ENCODE measurements at regions not wholly inside any gene's neighbourhood (a gene's known extent, or its start where the extent isn't known, plus 50 kb on each side); places are given as distances from the start of the nearest gene placed in this dataset.

DNA sequence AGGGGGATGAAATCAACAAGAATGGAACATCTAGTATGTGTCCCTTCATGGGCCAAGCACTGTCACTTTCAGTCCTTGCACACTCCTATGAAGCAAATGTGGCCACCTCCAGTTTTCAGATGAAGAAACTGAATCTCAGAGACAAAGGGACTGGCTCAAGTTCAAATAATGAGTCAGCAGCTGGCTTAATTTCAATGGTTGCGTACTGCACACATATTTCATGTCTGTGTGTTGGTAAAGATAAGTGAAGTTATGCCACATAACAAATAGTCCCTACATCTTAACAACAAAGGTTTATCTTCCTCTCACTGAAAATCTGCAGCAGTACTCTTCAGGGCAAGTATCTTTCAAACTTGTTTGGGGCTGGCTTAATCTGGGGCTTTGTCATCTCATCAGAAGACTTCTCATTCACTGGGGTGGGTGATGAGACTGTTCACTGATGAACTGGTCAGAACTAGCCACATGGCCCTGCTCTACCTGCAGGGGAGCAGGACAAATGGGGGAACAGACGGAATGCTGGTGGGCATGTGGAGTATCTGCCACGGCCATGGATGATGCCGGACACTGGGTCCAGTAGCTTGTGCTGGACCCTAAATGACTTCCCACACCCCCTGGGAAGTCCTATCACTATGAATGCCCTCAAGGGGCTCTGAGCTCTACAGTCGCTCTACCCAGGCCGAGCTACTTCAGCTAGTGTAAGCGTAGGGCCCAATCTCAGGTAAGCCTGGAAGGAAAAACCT lies 263.2 kb downstream of the CYP26B1 start:
- DNase-seq = no peak

DNA sequence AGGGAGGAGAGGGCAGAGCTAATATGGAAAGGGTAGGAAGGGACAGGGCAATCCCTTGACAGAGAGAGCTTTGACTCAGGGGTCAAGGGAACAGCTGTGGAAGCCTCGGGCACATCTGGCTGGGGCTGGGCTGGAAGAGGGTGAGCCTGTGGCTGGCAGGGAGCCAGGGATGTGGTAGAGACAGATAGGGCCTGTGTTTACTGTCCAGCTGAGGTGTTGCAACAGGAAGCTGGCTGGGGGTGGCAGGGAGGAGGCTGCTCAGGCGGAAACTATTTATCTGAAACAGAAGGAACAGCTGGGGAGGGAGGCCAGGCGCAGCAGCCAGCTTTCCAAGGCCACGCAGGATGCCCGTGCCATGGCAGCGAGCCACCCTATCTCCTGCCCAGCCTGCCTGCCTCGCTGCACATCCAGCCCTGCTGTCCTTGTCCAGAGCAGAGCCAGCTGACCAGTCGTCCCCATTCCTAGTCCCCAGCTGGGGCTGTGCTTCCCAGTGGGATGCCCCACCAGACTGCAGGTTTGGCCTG lies 264.7 kb downstream of the CYP26B1 start:
- DNase-seq = no peak

DNA sequence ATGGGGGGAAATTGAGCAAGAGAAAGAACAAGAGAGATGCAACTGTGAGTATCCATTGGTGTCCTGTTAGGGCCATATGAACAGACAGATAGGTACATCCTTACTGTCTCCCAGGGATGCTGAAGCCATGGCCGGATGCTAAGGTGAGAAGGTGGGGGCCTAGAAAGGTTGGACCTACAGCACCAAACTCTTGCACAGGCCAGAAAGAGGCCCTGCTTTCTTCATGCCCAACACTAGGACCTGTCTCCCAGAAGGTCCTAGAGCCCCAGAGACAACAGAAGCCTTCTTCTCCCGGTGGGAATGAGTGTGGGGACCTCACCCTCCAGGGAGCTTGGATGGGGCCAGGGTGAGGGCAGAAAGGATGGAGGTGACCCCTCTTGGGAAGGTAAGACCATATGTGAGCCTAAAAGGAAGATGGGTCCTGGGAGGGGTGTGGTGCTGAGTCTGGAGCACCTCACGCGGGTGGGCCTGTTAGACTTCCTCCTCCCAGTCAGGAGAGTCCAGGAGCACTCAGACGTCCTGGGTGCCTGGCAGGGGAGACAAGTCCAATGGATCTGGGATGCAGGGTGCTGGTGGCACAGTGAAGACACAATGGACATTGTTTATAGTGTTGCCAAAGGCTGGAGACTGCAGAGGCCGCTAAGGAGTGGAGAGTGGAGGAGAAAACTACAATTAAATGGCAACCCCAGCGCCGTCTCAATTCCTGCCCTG lies 265.3 kb downstream of the CYP26B1 start:
- DNase-seq = no peak

DNA sequence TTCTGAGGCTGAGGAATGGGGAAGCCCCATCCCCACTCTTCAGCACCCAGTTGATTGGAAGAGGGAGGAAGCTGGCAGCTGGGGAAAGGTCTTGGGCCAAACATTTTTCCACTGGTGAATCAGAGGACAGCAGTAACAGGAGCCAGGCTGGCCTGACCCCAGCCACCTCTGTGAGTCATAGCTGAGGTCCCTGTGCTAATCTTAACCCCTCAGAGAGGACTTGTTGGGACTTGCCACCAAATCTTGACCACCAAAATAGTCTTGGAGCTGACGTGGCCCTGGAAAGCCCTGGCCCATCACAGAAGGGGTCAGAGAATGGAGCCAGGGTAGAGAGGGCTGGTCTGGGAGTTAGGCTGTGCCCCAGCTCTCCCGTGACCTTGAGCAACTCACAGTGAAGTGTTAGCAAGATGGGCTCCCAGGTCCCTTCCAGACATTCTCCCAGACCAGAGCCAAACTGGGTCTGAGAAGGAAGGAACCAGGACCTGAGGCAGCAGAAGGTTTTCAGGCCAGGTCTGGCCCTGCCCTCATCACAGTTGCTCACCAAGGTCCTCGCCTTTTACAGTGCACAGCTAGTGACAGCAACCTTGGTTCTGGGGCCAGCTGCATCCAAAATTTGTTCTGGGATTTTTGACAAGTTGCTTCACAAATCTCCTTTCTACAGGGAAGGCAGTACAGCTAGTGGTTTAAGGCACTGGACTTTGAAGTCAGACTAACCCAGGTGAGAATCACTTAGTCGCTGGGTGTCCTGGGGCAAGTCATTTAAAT lies 266.6 kb downstream of the CYP26B1 start:
- no peak for DNase-seq

DNA sequence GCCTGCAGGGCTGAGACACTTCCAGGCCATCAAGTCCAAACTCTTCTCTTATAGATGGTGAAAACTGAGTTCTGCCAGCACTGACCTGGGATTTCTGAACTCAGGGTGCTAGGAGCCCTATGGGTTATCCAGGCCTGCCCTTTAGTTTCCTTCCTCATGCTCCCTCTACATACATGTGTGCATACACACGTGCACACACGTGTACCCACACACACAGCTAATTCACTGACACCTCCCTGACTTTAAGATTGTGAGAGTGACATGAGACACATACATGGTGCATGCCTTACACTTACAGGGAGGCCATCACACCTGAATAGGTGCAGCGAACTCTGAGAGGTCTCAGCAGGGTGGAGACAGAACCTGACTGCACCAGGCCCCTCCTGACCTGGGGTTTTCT lies 267.4 kb downstream of the CYP26B1 start:
- DNase-seq = no peak

DNA sequence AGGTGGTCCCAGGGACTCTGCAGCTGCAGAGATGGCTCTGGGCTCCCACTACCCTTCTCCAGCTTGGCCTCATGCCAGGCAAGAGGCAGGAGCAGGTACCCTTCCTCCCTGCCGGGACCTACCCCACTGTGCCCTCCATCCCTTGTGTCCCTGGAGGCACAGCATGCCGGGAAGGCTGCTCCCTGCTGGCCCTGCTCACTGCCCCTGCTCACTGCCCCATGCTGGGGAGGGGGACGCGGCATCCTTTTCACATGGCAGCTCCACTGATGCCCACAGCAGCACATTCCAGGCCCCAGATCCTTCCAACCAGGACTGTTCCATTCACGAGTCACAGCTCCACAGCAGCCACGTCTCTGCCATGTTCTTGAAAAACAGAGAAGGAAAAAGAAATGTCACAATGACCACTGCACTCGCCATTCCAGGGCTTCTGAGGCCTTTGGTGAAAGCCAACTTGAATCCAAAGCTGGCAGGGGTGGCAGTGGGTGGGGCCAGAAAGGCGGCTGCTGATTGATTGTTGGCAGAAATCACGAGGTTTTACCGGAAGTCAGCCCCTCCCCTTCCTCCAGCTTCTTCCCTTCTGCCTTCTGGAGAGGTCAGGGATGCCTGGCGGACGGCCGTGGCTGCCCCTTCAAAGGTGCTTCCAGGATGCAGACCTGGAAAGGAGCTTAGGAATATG lies 268.0 kb downstream of the CYP26B1 start:
- no peak for DNase-seq

DNA sequence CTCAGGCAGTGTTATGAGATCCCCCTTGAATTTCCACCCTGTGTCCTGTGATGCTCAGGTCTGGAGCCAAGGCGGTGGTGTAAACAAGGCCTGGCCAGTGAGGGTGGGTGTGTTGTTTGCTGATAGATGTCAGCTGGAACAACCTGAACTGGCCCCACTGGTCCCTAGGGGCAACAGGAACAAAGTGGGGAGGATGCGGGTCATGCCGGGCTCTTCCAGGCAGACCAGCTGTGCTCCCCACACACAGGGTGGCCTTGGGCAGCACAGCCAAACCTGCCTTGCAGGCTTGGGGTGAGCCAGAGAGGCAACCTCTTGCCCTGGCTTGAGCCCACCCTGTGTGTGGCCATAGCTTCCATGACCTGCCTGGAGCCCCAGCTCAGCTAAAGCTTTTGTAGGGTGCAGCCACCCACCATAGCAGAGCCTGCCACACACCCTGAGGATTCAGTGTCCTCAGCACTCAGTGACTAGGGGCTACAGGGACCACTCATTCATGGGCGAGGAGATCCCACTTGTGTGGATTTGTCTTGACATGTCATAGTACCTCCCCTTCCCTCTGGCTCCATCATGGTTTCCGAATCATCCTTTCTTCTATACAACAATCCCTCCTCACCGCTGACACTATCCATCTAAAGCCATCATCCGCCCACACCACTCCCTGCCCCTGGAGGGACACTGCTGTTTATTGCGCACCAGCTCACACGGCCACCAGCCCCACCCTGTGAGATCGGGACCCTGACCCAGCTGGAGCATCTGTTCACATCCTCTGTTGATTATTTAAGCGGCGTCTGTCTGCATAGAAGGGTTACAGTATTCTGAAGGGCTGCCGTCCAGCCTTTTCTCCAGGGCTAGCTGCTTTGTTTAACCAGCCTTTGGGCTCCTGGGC lies 268.8 kb downstream of the CYP26B1 start:
- DNase-seq = no peak

DNA sequence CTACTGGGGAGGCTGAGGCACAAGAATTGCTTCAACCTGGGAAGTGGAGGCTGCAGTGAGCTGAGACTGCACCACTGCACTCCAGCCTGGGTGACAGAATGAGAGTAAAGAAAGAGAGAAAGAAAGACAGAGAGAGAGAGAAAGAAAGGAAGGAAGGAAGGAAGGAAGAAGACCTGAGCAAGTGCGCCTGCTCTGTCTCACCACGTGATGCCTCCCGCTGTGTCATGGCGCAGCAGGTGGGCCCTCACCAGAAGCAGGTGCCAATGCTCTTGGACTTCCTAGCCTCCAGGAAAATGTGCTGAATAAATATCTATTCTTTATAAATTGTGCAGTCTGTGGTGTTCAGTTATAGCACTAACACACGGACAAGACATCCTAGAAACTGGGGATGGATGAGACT lies 270.0 kb downstream of the CYP26B1 start:
- no peak for DNase-seq

DNA sequence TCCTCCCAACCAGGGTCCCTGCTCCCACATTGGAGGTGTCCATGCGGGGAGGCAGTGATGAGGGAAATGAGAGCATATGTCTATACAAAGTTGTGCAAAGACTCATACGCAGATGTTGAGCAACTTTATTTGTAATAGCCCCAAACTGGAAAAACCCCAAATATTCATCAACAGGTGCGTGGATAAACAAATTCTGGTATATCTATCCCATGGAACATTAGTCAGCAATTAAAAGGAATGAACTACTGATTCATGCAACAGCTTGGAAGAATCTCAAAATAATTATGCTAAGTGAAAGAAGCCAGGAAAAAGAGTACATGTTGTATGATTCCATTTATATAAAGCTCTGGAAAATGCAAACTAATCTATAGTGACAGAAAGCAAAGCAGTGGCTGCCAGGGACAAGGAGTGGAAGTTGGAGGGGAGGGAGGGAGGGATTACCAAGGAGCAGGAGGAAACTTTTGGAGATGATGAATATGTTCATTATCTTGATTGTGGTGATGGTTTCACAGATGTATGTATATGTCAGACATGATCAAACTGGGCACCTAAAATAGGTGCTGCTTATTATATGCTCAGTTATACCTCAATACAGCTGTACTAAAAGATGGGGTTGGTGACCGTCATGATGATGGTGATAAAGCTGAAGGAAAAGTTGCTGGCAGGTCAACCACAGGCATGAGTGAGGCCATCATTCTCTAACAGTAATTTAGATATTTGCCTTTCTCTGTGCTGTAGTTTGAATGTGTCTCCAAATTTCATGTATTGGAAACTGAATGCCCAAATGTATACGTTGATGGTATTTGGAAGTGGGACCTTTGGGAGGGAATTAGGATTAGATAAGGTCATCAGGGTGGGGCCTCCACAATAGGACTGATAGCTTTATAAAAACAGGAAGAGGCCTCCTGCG lies 270.9 kb downstream of the CYP26B1 start:
- DNase-seq = no peak

DNA sequence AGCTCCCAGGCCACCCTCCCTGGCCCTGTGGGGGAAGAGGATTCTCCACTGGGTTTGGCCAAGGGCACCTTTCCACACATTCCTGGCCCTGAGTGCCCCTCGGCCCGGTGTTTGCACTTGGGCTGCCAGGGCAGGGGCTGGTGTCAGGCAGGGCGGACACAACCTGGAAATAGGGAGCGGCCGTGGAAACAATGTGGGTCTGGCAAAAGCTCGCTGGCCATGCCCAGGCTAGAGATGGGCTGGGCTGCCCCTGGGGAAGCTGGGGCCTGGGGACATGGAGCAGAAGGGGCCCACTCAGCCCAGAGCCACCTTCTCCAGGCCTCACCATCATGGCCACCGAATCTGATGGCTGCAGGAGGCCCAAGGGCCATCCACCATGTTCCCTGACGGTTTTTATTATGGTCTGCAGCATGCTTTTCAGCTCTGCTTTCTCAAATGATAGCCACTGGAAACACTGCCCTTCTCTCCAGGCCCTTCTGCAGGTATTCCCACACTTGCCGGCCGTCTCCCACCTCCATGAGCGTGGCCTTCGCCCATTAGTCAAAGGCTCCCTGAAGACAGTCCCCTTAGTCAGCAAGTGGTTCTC lies 275.1 kb downstream of the CYP26B1 start:
- DNase-seq = no peak

DNA sequence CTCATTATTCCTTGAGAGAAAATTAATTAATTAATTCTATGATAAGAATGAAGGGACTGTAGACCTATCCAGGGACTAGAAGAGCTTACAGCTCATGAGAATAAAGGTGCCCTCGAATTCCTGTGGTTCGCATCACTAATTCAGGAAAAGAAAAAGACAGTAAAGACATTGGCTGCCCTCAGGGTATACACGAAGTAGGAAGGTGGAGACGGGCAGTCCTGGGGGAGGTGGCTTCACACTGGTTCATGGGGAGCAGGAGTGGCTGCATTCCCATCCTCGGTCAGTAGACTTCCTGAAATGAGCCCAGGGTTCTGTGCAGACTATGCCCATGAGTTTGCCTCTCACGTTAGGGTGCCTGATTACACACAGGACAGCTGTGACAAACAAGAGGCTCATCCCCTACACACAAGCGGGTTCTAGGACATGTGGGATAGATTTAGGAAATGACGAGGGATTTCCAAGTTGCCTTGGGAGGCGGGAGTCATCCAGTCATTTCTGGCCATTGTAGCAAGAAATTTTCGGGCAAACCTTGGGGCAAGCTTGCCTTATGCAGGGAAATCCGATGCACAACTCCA lies 282.2 kb downstream of the CYP26B1 start:
- no peak for DNase-seq

DNA sequence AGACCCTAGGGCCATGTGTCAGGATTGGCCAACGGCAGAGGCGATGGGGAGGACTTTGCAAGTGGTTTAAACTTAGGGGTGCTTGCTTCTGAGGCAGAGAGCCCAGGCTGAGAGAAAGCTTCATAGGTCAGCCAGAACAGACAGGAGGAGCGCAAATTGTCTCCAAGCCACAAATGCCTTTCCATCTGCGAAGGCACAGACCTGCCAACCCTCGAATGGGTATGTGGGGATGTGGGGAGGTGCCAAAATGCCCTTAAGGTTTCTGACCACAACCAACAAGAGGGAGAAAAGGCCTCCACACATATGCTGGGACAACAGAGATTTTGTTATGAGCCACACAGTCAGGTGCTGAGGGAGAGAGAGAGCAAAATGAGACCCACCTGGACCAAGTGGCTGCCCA lies 283.6 kb downstream of the CYP26B1 start:
- DNase-seq = no peak

DNA sequence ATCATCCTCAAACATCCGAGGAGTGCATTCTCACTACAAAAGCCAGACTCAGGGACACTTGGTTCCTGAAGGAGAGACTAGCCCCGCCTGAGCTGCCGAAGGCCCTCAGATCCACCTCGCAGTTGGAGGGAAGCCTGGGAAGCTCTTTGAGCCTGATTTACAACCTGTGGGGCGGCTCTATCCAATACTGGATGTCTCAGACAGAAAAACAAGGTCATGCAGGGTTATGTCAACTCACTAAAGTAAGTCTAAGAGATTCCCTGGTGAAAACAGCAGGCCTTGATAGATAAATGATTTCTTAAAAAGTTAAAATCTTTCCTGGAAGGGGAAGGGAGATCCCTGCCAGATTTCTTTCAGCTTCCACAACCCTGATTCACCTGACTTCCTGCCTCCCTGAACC lies 284.3 kb downstream of the CYP26B1 start:
- no peak for DNase-seq

DNA sequence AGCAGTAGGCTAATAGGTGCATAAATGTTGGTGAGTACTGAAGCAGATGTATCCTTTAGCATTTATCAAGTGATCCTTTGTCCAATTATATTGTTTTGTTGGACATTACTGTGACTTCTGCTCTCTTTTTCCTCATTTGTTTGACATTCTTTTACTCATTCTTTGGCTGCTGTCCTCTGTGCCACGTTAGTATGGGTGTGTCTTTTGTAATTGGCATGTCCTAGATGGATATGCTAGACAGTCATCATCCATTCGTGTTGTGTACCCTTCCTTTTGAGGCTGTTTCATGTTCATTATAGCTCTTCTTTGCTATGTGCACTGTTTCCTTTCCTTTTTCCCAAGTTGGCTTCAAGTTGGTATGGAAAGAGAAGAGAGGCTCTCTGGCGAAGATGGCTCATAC lies 284.7 kb downstream of the CYP26B1 start:
- no peak for DNase-seq

DNA sequence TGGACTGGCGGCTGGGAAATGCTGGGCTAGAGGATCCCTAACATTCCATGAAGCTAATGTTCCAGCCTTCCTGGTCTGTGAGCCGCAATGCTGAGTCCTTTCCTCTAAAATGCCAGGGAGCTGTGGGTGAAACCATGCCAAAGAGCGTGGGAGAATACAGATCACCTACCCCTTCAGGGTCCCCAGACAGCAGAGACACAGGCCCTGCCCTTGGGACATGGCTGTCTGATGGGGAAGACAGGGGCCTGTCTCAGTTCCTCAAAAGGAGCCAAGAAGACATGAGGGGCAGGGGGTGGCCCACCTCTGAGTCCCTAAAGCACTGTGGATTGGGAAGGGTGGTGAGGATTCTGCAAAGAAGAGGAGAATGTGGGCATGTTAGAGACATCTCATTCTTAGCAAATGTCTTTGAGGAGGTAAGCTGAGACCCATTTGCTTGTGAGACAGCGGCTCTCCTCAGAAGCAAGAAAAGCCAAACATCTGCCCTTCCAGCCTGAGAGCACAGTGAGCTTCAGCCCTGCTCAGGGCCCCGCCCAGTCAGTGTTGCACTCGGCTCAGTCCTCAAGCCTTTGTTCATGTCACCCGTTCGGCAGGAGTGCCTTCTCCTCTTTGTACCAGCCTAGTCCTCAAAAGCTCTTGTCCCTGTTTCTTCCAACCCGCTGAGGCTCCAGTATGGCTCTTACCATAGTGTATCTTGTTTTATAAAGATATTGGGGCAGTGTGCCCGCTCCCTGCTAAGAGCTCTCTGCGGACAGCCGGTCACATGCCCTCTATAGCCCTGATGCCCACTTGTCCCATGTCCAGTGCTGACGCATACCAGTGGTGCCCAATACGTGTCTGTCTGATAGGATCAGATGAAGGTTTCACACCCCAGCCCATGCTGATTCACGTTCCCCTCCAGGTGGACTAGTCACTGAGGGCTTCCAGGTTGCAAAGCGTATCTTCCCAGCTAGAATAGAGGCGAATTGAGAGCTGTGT lies 286.2 kb downstream of the CYP26B1 start:
- DNase-seq = no peak

DNA sequence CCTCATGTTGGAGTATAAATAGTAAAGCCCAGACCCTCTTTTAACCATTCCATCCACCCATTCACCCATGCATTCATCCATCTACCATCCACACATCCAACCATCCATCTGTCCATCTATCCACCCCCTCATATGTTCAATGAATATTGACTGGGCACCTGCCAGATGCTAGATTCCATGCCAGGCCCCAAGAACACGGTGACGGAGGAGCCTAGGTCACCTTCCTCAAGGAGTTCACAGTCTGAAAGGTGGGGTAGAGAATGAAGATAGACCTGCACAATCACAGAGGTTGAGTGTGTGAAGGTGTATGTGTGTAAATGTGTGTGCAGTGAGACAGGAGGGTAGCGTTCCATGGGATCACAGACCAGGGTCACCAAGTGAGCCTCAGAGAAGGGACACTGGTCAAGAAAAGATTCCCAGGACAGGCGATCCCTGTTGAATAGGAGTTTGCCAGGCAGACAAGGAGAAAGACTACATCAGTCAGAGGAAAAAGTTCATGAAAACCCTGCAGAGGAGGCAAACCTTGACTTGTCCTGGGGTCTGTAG lies 287.2 kb downstream of the CYP26B1 start:
- no peak for DNase-seq

DNA sequence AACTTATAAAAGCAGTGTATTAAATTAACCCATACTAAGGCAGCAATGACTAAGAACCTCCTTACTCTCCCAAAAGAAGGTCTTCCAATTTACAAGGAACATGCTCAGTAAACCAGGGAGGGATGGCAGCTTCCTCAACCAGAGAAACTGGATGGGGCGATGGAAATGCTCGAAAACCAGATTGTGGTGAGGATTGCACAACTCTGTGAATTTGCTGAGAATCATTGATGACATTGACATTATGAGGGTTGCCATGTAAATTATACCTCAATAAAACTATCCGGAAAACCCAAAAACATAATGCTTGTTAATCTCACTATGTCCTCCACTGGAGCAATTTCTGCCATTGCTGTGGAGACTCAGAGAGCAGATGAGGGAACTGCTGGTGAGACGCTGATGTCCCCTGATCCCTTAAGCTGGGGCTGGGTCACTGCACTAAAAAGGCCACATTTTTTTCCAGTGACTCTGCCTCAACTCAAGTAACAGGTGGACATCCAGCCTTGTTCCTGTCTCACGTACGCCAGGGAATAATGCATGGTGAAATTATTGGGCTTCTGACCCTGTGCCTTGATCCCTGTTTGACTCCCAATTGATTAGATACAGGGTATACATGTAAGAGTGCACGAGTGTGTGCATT lies 288.3 kb downstream of the CYP26B1 start:
- DNase-seq = no peak

DNA sequence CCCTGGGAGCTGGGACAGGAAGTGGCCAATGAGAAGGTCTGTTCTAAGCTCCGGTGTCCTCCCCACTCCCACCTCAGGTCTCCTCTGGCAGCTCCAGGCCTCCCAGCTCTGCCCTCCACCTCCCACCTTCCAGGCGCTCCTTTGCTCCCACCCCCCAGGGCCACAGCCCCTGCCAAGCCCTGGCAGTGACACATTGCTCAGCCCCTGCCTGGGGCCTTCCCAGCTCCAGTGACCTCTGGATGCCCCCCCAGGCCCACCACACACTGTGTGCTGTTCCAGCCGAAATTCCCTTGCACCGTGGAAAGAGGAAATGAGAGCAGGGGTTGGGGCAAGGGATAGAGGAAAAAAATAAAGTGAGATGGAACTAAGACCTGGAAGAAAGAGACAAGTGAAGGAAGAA lies 289.6 kb downstream of the CYP26B1 start:
- DNase-seq = no peak
